GM12878 (cell line): ENCODE measurements at regions not wholly inside any gene's neighbourhood (a gene's known extent, or its start where the extent isn't known, plus 50 kb on each side); places are given as distances from the start of the nearest gene placed in this dataset.

Experiments used
- ATAC-seq: fragments of 200-7000 bp; cut with Tn5 transposase; 3 replicates; pipeline ENCODE4 v1.9.1; 2020; ENCODE audit warnings: mild to moderate bottlenecking, moderate library complexity
- BruUV-seq: library from RNA; stranded (reverse); fragments of 400-500 nt; replicated peaks from 2 replicates; lab custom pipeline; 2021; lab: Mats Ljungman, UMichigan
- CTCF ChIA-PET: fragments of 300-600 bp; sonication (Branson Sonifier 250); formaldehyde crosslinking; extraction: SDS; loops from one replicate; lab custom pipeline; 2021; ENCODE audit warnings: inconsistent platforms; lab: Yijun Ruan, JAX
- POLR2A ChIA-PET: fragments of 350-600 bp; formaldehyde crosslinking; extraction: SDS; loops from one replicate; lab custom pipeline; 2021; ENCODE audit warnings: inconsistent platforms; lab: Charles Lee
- RAD21 ChIA-PET: fragments of 300-600 bp; sonication (Branson Sonifier 250); formaldehyde crosslinking; loops from one replicate; lab custom pipeline; 2023; ENCODE audit warnings: antibody characterized with exemption; ENCODE audit not compliant: unreplicated experiment; lab: Charles Lee
- SMC1A ChIA-PET: fragments of 300-600 bp; sonication (Branson Sonifier 250); formaldehyde crosslinking; loops from one replicate; lab custom pipeline; 2023; ENCODE audit not compliant: unreplicated experiment, uncharacterized antibody; lab: Charles Lee
- DNase-seq: peaks from one replicate; pipeline ENCODE4 v3.0.0-alpha.2; 2011; ENCODE audit warnings: low read depth, low spot score
- FAIRE-seq: peaks from 3 replicates; lab custom pipeline; 2011; peaks lifted over from hg19 to GRCh38; lab: Jason Lieb, UNC
- H2AFZ ChIP-seq: 2 replicates; pipeline ENCODE4 v1.6.0; 2011; ENCODE audit warnings: low read depth, low read length, control low read depth; ENCODE audit not compliant: control insufficient read depth
- H3K27ac ChIP-seq: 2 replicates; pipeline ENCODE4 v1.5.1; 2011; ENCODE audit warnings: control low read depth; ENCODE audit not compliant: control insufficient read depth, insufficient read depth
- H3K27me3 ChIP-seq, 2 experiments: replicated peaks in 1 of 2; 2 replicates each; pipeline versions ENCODE4 v1.6.0 to v1.6.1; 2011; ENCODE audit warnings: low read length in 1 of 2; ENCODE audit not compliant: control insufficient read depth in 2 of 2, insufficient read depth in 2 of 2
- H3K36me3 ChIP-seq, 2 experiments: 2 replicates each; pipeline ENCODE4 v1.5.1; 2011; ENCODE audit warnings: low read length in 1 of 2; ENCODE audit not compliant: control insufficient read depth in 2 of 2, insufficient read depth in 2 of 2
- H3K4me1 ChIP-seq: 2 replicates; pipeline ENCODE4 v1.6.1; 2011; ENCODE audit warnings: mild to moderate bottlenecking, low read length, moderate library complexity, mixed read lengths; ENCODE audit not compliant: control insufficient read depth, insufficient read depth
- H3K4me2 ChIP-seq: 2 replicates; pipeline ENCODE4 v1.6.0; 2011; ENCODE audit warnings: control low read depth; ENCODE audit not compliant: control insufficient read depth, insufficient read depth
- H3K4me3 ChIP-seq: fragments of 200-600 bp; sonication (generic); 2 replicates; pipeline ENCODE4 v1.5.1; 2016
- H3K79me2 ChIP-seq: 2 replicates; pipeline ENCODE4 v1.6.0; 2011; ENCODE audit warnings: low read length; ENCODE audit not compliant: control insufficient read depth, insufficient read depth
- H3K9ac ChIP-seq: 2 replicates; pipeline ENCODE4 v1.8.0; 2011; ENCODE audit warnings: low read length, control low read depth, mixed read lengths; ENCODE audit not compliant: control insufficient read depth, insufficient read depth
- H3K9me3 ChIP-seq: replicated peaks from 3 replicates; pipeline ENCODE4 v1.5.1; 2011; ENCODE audit warnings: mild to moderate bottlenecking, low read length; ENCODE audit not compliant: control insufficient read depth, insufficient read depth
- H4K20me1 ChIP-seq: 2 replicates; pipeline ENCODE4 v1.6.0; 2011; ENCODE audit not compliant: control insufficient read depth, insufficient read depth
- ZBTB4 ChIP-seq: fragments of 450-650 bp; formaldehyde crosslinking; IDR thresholded peaks from 2 replicates; pipeline ENCODE4 v1.4.0; 2022; ENCODE audit warnings: mild to moderate bottlenecking, moderate library complexity
- WGBS: methylation state at CpG from one replicate; pipeline ENCODE4 v1.1.6; 2016; ENCODE audit warnings: low lambda C conversion rate; ENCODE audit not compliant: insufficient replicate concordance, insufficient coverage; ENCODE audit errors: missing lambda C conversion rate; 5-methylcytosine and 5-hydroxymethylcytosine counted together
- in situ Hi-C: fragments of 300-500 bp; cut with MboI; formaldehyde crosslinking; loops from 9 replicates; pipeline ENCODE4 v1.14.3; 2018; ENCODE audit warnings: mixed read lengths
- intact Hi-C: fragments of 100-400 bp; cut with micrococcal nuclease; formaldehyde crosslinking; loops from one replicate; pipeline ENCODE4 v1.14.2; 2022; ENCODE audit not compliant: unreplicated experiment
- TF ChIP-seq, protein P1 (sequence below): fragments of 450-650 bp; IDR thresholded peaks from 2 replicates; pipeline ENCODE4 v1.6.1; 2017; ENCODE audit warnings: borderline replicate concordance

GRCh38 chr6:85262621-85263020 is 187.3 kb upstream of the NT5E start (continued):
- no peak for TF ChIP-seq ZBTB4

GRCh38 chr6:85261271-85261670 is 188.6 kb upstream of the NT5E start:
- in situ Hi-C loops = no loop called here
- FAIRE-seq (no peak), DNase-seq (no peak), ATAC-seq (no peak)
- no peaks in the 10 kb centered on the region for H4K20me1 ChIP-seq
- ChIA-PET SMC1A (no interaction called here), POLR2A (no interaction called here), RAD21 (no interaction called here), CTCF (no interaction called here)
- no peak overlapping the region for H3K4me3 ChIP-seq
- no peaks in the 10 kb centered on the region for H3K79me2 ChIP-seq
- 38% methylated on average over 6 of the region's 6 CpGs for WGBS
- TF ChIP-seq, protein P1, sequence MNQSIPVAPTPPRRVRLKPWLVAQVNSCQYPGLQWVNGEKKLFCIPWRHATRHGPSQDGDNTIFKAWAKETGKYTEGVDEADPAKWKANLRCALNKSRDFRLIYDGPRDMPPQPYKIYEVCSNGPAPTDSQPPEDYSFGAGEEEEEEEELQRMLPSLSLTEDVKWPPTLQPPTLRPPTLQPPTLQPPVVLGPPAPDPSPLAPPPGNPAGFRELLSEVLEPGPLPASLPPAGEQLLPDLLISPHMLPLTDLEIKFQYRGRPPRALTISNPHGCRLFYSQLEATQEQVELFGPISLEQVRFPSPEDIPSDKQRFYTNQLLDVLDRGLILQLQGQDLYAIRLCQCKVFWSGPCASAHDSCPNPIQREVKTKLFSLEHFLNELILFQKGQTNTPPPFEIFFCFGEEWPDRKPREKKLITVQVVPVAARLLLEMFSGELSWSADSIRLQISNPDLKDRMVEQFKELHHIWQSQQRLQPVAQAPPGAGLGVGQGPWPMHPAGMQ = no peak
- H3K27me3 ChIP-seq = no peaks in the 10 kb centered on the region
- H3K4me2 ChIP-seq = no peak overlapping the region
- no TSS peak for BruUV-seq
- no peak overlapping the region for H3K27ac ChIP-seq
- intact Hi-C loops = no loop called here
- H3K9me3 ChIP-seq = no peaks in the 10 kb centered on the region
- H3K4me1 ChIP-seq = no peaks in the 10 kb centered on the region
- no peak overlapping the region for H2AFZ ChIP-seq
- H3K36me3 ChIP-seq = no peaks in the 10 kb centered on the region
- H3K9ac ChIP-seq = no peak overlapping the region
